ENCODE measurements at regions not wholly inside any gene's neighbourhood (a gene's known extent, or its start where the extent isn't known, plus 50 kb on each side); places are given as distances from the start of the nearest gene placed in this dataset.
"Not testable (repeated sequence)": the region's sequence is repeated elsewhere in the genome, so short reads cannot be mapped to it uniquely, and the experiment has no call there.

GRCh38 chr6:112401083-112401482 is 54.0 kb downstream of the RFPL4B start:
- DNase-seq (ENCODE audit: low read depth), result no peak
- H3K4me3 ChIP-seq (ENCODE audit: low read depth, low read length), result no peak overlapping the region
- no peak for TF ChIP-seq CTCF (IDR thresholded peaks at IDR 0.05; ENCODE audit: insufficient read depth, low read depth, low read length)

- H3K4me3 ChIP-seq (ENCODE audit: low read depth, low read length), result no peak overlapping the region
- no peak for TF ChIP-seq CTCF (IDR thresholded peaks at IDR 0.05; ENCODE audit: insufficient read depth, low read depth, low read length)
- no peak for DNase-seq (ENCODE audit: low read depth)
Measured at GRCh38 chr6:112407101-112407590, 60.0 kb downstream of the RFPL4B start.

GRCh38 chr6:112408522-112408921 is 61.4 kb downstream of the RFPL4B start:
- no peak overlapping the region for H3K4me3 ChIP-seq (ENCODE audit: low read depth, low read length)
- no peak for DNase-seq (ENCODE audit: low read depth)
- TF ChIP-seq CTCF (IDR thresholded peaks at IDR 0.05; ENCODE audit: insufficient read depth, low read depth, low read length), result no peak

- no peak for TF ChIP-seq CTCF (IDR thresholded peaks at IDR 0.05; ENCODE audit: insufficient read depth, low read depth, low read length)
- H3K4me3 ChIP-seq (ENCODE audit: low read depth, low read length), result no peak overlapping the region
- no peak for DNase-seq (ENCODE audit: low read depth)
Measured at GRCh38 chr6:112409311-112409710, 62.2 kb downstream of the RFPL4B start.

GRCh38 chr6:112413780-112414179 is 66.7 kb downstream of the RFPL4B start:
- no peak for DNase-seq (ENCODE audit: low read depth)
- no peak for TF ChIP-seq CTCF (IDR thresholded peaks at IDR 0.05; ENCODE audit: insufficient read depth, low read depth, low read length)
- no peak overlapping the region for H3K4me3 ChIP-seq (ENCODE audit: low read depth, low read length)

- no peak for DNase-seq (ENCODE audit: low read depth)
- H3K4me3 ChIP-seq (ENCODE audit: low read depth, low read length), result no peak overlapping the region
- no peak for TF ChIP-seq CTCF (IDR thresholded peaks at IDR 0.05; ENCODE audit: insufficient read depth, low read depth, low read length)
Measured at GRCh38 chr6:112415366-112415765, 68.2 kb downstream of the RFPL4B start.

GRCh38 chr6:112416866-112417265 is 69.7 kb downstream of the RFPL4B start:
- H3K4me3 ChIP-seq (ENCODE audit: low read depth, low read length), result no peak overlapping the region
- DNase-seq (ENCODE audit: low read depth), result peak; percentile 49
- no peak for TF ChIP-seq CTCF (IDR thresholded peaks at IDR 0.05; ENCODE audit: insufficient read depth, low read depth, low read length)

GRCh38 chr6:112427011-112427410 is 79.9 kb downstream of the RFPL4B start:
- H3K4me3 ChIP-seq (ENCODE audit: low read depth, low read length); DNase-seq (ENCODE audit: low read depth): not testable (repeated sequence)

All from fibroblast of villous mesenchyme (primary cell).